MCF 10A (cell line): ENCODE measurements at regions not wholly inside any gene's neighbourhood (a gene's known extent, or its start where the extent isn't known, plus 50 kb on each side); places are given as distances from the start of the nearest gene placed in this dataset.

ENCODE experiments used
- BruUV-seq: library from RNA; stranded (reverse); fragments of 400-500 nt; replicated peaks from 2 replicates; lab custom pipeline; 2021; lab: Mats Ljungman, UMichigan
- CTCF ChIA-PET: fragments of 300-600 bp; sonication (Branson Sonifier 250); formaldehyde crosslinking; extraction: SDS; loops from one replicate; lab custom pipeline; 2021; ENCODE audit warnings: antibody characterized with exemption, inconsistent platforms; lab: Yijun Ruan, JAX
- POLR2A ChIA-PET: fragments of 300-600, 350-650 bp; sonication (Branson Sonifier 250); formaldehyde crosslinking; extraction: SDS; loops from one replicate; lab custom pipeline; 2020; ENCODE audit warnings: antibody characterized with exemption, inconsistent platforms; lab: Yijun Ruan, JAX
- DNase-seq: peaks from one replicate; pipeline ENCODE4 v3.0.0-alpha.2; 2018; ENCODE audit not compliant: unreplicated experiment
- H3K27ac Mint-ChIP-seq: one replicate; pipeline ENCODE4 v1.8.0; 2022; ENCODE audit warnings: mild to moderate bottlenecking, low read depth, mixed read lengths; ENCODE audit not compliant: unreplicated experiment
- H3K27me3 Mint-ChIP-seq: one replicate; pipeline ENCODE4 v1.8.0; 2022; ENCODE audit warnings: mixed read lengths; ENCODE audit not compliant: insufficient read depth, unreplicated experiment
- H3K36me3 Mint-ChIP-seq: one replicate; pipeline ENCODE4 v1.8.0; 2022; ENCODE audit warnings: mild to moderate bottlenecking, moderate library complexity, mixed read lengths; ENCODE audit not compliant: insufficient read depth, unreplicated experiment
- H3K4me1 Mint-ChIP-seq: one replicate; pipeline ENCODE4 v1.8.0; 2022; ENCODE audit warnings: mixed read lengths; ENCODE audit not compliant: insufficient read depth, unreplicated experiment
- H3K4me3 Mint-ChIP-seq: one replicate; pipeline ENCODE4 v1.8.0; 2022; ENCODE audit warnings: mild to moderate bottlenecking, moderate library complexity, mixed read lengths; ENCODE audit not compliant: unreplicated experiment
- H3K9me3 Mint-ChIP-seq: one replicate; pipeline ENCODE4 v1.8.0; 2022; ENCODE audit warnings: mixed read lengths; ENCODE audit not compliant: unreplicated experiment
- CTCF ChIP-seq: fragments of 200-600 bp; IDR thresholded peaks from one replicate; pipeline ENCODE4 v1.8.0; 2022; ENCODE audit warnings: antibody characterized with exemption, mild to moderate bottlenecking; ENCODE audit not compliant: unreplicated experiment
- intact Hi-C: fragments of 100-400 bp; cut with micrococcal nuclease; formaldehyde crosslinking; loops from 2 replicates; pipeline ENCODE4 v1.14.1; 2022

- ChIA-PET CTCF (no interaction called here), POLR2A (no interaction called here)
- no peak overlapping the region for H3K27ac Mint-ChIP-seq
- H3K4me1 Mint-ChIP-seq = no peaks in the 10 kb centered on the region
- peaks cover 22% of the 10 kb centered on the region for H3K9me3 Mint-ChIP-seq
- H3K36me3 Mint-ChIP-seq = no peaks in the 10 kb centered on the region
- H3K27me3 Mint-ChIP-seq = no peaks in the 10 kb centered on the region
- no peak for DNase-seq
- no TSS peak for BruUV-seq
- intact Hi-C loops = no loop called here
- no peak for TF ChIP-seq CTCF
- H3K4me3 Mint-ChIP-seq = no peak overlapping the region
These were observed 85.4 kb downstream of the ITM2A start for GRCh38 chrX:79281775-79282174.

DNA sequence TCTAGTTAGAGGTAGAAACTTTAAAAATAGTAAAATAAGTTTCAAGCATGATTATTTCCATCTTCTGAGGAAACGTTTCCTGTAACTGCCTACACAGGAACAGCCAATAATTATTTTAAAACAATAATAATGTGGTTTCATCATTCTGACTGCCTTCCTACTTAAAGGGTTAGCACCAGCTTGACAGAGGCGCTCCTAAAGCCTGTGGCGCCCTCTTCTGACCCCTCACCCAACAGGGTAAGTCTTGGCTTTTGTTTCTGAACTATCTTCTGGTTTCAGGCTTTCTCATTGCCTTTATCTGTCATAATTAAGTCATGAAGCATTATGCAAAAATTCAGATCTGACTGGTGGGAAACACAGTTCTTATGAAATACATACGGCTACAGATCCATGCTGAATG, 96.7 kb downstream of the ITM2A start:
- H3K4me3 Mint-ChIP-seq = no peak overlapping the region
- H3K27ac Mint-ChIP-seq = no peak overlapping the region
- no peaks in the 10 kb centered on the region for H3K27me3 Mint-ChIP-seq
- DNase-seq = peak; percentile 41
- intact Hi-C loops = loop anchor here (2.0 kb wide), 1 partner anchor 716 kb away; no protein-coding TSS in a partner anchor
- ChIA-PET CTCF (no interaction called here), POLR2A (no interaction called here)
- no peaks in the 10 kb centered on the region for H3K4me1 Mint-ChIP-seq
- no TSS peak for BruUV-seq
- TF ChIP-seq CTCF = peak; percentile 24
- no peaks in the 10 kb centered on the region for H3K36me3 Mint-ChIP-seq
- H3K9me3 Mint-ChIP-seq = peaks cover 11% of the 10 kb centered on the region

- DNase-seq = peak; percentile 29
- intact Hi-C loops = loop anchor here (5.0 kb wide), 1 partner anchor 186 kb away; no protein-coding TSS in a partner anchor
- no peak for TF ChIP-seq CTCF
- CTCF ChIA-PET = no interaction called here
- Mint-ChIP-seq H3K4me3 (no peak overlapping the region), H3K36me3 (no peaks in the 10 kb centered on the region), H3K4me1 (no peaks in the 10 kb centered on the region), H3K27me3 (no peaks in the 10 kb centered on the region), H3K9me3 (peaks cover 8% of the 10 kb centered on the region), H3K27ac (no peak overlapping the region)
- no TSS peak for BruUV-seq
- POLR2A ChIA-PET = no interaction called here
These were observed 98.3 kb downstream of the ITM2A start for GRCh38 chrX:79268788-79269187.

DNA sequence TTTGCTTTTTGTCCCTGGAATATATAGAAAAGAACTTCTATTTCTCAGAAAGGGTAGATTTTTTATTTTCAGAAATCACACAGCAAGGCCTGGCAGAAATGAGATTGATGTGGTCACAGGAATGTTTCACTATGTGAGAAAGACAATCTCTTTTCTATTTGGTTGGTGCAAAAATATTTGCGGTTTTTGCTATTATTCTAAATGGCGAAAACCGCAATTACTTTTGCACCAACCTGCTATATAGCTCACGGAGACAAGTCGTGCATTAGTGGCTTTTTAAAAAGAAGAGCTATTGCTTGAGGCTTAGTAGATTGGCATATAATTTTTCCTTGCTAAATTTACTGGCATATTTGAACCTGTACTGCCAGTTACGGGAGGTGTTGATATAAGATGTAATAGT, 100.4 kb downstream of the ITM2A start:
- CTCF ChIA-PET = no interaction called here
- POLR2A ChIA-PET = no interaction called here
- TF ChIP-seq CTCF = no peak
- no peak for DNase-seq
- BruUV-seq = no TSS peak
- Mint-ChIP-seq H3K4me1 (no peaks in the 10 kb centered on the region), H3K27ac (no peak overlapping the region), H3K27me3 (no peaks in the 10 kb centered on the region), H3K36me3 (no peaks in the 10 kb centered on the region), H3K4me3 (no peak overlapping the region), H3K9me3 (peaks cover 7% of the 10 kb centered on the region)
- intact Hi-C loops = loop anchor here (5.0 kb wide), 1 partner anchor 184 kb away; no protein-coding TSS in a partner anchor
